ENCODE measurements at regions not wholly inside any gene's neighbourhood (a gene's known extent, or its start where the extent isn't known, plus 50 kb on each side); places are given as distances from the start of the nearest gene placed in this dataset.
"Not testable (repeated sequence)": the region's sequence is repeated elsewhere in the genome, so short reads cannot be mapped to it uniquely, and the experiment has no call there.

- TF ChIP-seq CTCF (IDR thresholded peaks at IDR 0.05; ENCODE audit: low read length); EZH2 (IDR thresholded peaks at IDR 0.05; ENCODE audit: borderline replicate concordance, low read length): not testable (repeated sequence)
These were observed 130.2 kb downstream of the IGLL1 start for GRCh38 chr22:23449748-23450433.

All from OCI-LY1 (cell line).